Hepatocyte (in vitro differentiated cells): ENCODE measurements at regions not wholly inside any gene's neighbourhood (a gene's known extent, or its start where the extent isn't known, plus 50 kb on each side); places are given as distances from the start of the nearest gene placed in this dataset.

Source experiments
- DNase-seq: peaks from one replicate; pipeline ENCODE4 v3.0.0-alpha.2; 2016; ENCODE audit warnings: low spot score
- H2AFZ ChIP-seq: fragments of 200-600 bp; sonication (generic); 2 replicates; pipeline ENCODE4 v1.6.0; 2016; ENCODE audit warnings: antibody characterized with exemption, mild to moderate bottlenecking
- H3K27ac ChIP-seq: fragments of 200-600 bp; sonication (generic); 2 replicates; pipeline ENCODE4 v1.5.1; 2016; ENCODE audit warnings: mild to moderate bottlenecking
- H3K27me3 ChIP-seq: fragments of 200-600 bp; sonication (generic); 2 replicates; pipeline ENCODE4 v1.6.1; 2016
- H3K36me3 ChIP-seq: fragments of 200-600 bp; sonication (generic); replicated peaks from 2 replicates; pipeline ENCODE4 v1.5.1; 2016; ENCODE audit warnings: low read depth; ENCODE audit not compliant: insufficient read depth
- H3K4me1 ChIP-seq: fragments of 200-600 bp; sonication (generic); 2 replicates; pipeline ENCODE4 v1.5.1; 2016; ENCODE audit warnings: mild to moderate bottlenecking, moderate library complexity; ENCODE audit not compliant: insufficient read depth
- H3K4me2 ChIP-seq: fragments of 200-600 bp; sonication (generic); 2 replicates; pipeline ENCODE4 v1.6.0; 2016
- H3K4me3 ChIP-seq: fragments of 200-600 bp; sonication (generic); 2 replicates; pipeline ENCODE4 v1.5.1; 2016; ENCODE audit warnings: mild to moderate bottlenecking
- H3K79me2 ChIP-seq: fragments of 200-600 bp; sonication (generic); 2 replicates; pipeline ENCODE4 v1.6.0; 2017; ENCODE audit warnings: mild to moderate bottlenecking
- H3K9me2 ChIP-seq: fragments of 200-600 bp; sonication (generic); replicated peaks from 2 replicates; pipeline ENCODE4 v1.6.0; 2017; ENCODE audit warnings: mild to moderate bottlenecking; ENCODE audit not compliant: insufficient read depth
- H3K9me3 ChIP-seq: fragments of 200-600 bp; sonication (generic); 2 replicates; pipeline ENCODE4 v1.5.1; 2016; ENCODE audit warnings: low read depth, mild to moderate bottlenecking
- H4K20me1 ChIP-seq: fragments of 200-600 bp; sonication (generic); 2 replicates; pipeline ENCODE4 v1.6.0; 2016; ENCODE audit warnings: mild to moderate bottlenecking; ENCODE audit not compliant: insufficient read depth, poor library complexity, severe bottlenecking
- EZH2 ChIP-seq: fragments of 200-600 bp; sonication (generic); IDR thresholded peaks from 2 replicates; pipeline ENCODE4 v1.6.1; 2016; ENCODE audit warnings: antibody characterized with exemption, mild to moderate bottlenecking, borderline replicate concordance
- EZH2phosphoT487 ChIP-seq: fragments of 200-600 bp; sonication (generic); IDR thresholded peaks from one replicate; pipeline ENCODE4 v1.6.1; 2018; ENCODE audit warnings: antibody characterized with exemption, mild to moderate bottlenecking, low read depth, moderate library complexity; ENCODE audit not compliant: unreplicated experiment, severe bottlenecking
- WGBS: methylation state at CpG from one replicate; pipeline ENCODE4 v1.1.6; 2016; ENCODE audit warnings: low lambda C conversion rate; ENCODE audit errors: missing lambda C conversion rate; 5-methylcytosine and 5-hydroxymethylcytosine counted together
- TF ChIP-seq, protein P1 (sequence below): fragments of 200-600 bp; sonication (generic); IDR thresholded peaks from 2 replicates; pipeline ENCODE4 v1.5.1; 2016; ENCODE audit warnings: antibody characterized with exemption, mild to moderate bottlenecking; ENCODE audit not compliant: poor library complexity

DNA sequence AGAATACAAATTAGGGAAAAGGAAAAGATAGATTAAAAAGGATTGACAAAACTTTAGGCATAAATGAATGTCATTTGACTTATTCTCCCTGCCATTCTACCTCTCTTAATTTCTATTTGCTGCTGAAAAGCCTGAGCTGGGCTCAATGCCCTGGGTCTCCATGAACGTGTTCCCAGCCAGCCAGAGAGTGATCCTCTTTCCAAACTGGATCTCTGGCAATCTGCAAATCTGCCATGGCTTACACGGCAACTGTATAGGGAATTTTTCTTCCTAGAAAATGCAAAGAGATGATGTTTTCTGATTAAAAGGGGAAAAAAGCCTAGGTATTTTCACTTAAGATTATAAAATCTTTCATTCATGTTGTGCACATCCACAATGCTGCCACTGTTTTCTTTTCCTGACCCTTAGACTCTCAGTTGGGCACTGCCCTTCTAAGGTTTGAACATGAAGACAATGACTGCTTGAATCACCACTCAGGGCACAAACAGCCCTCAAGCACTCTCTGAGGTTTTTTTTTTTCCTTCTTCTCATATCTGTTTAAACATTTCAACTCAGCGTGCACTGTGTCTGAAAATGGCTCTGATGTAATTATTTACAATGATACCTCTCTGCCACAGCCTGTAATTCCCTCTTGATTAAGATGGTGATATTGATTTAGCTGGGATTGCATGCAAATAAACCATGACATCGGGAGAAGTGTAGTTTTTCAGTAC is 60.3 kb downstream of the DACT1 start:
- TF ChIP-seq, protein P1, sequence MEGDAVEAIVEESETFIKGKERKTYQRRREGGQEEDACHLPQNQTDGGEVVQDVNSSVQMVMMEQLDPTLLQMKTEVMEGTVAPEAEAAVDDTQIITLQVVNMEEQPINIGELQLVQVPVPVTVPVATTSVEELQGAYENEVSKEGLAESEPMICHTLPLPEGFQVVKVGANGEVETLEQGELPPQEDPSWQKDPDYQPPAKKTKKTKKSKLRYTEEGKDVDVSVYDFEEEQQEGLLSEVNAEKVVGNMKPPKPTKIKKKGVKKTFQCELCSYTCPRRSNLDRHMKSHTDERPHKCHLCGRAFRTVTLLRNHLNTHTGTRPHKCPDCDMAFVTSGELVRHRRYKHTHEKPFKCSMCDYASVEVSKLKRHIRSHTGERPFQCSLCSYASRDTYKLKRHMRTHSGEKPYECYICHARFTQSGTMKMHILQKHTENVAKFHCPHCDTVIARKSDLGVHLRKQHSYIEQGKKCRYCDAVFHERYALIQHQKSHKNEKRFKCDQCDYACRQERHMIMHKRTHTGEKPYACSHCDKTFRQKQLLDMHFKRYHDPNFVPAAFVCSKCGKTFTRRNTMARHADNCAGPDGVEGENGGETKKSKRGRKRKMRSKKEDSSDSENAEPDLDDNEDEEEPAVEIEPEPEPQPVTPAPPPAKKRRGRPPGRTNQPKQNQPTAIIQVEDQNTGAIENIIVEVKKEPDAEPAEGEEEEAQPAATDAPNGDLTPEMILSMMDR = no peak
- TF ChIP-seq EZH2phosphoT487 (no peak), EZH2 (no peak)
- Histone ChIP-seq H3K9me3 (no peaks in the 10 kb centered on the region), H3K9me2 (no peaks in the 10 kb centered on the region), H3K4me2 (no peak overlapping the region), H3K27ac (no peak overlapping the region), H2AFZ (no peak overlapping the region), H3K4me1 (no peaks in the 10 kb centered on the region), H4K20me1 (no peaks in the 10 kb centered on the region), H3K4me3 (no peak overlapping the region), H3K79me2 (no peaks in the 10 kb centered on the region), H3K36me3 (no peaks in the 10 kb centered on the region), H3K27me3 (no peaks in the 10 kb centered on the region)
- no peak for DNase-seq
- WGBS = 55% methylated on average over 4 of the region's 4 CpGs

DNA sequence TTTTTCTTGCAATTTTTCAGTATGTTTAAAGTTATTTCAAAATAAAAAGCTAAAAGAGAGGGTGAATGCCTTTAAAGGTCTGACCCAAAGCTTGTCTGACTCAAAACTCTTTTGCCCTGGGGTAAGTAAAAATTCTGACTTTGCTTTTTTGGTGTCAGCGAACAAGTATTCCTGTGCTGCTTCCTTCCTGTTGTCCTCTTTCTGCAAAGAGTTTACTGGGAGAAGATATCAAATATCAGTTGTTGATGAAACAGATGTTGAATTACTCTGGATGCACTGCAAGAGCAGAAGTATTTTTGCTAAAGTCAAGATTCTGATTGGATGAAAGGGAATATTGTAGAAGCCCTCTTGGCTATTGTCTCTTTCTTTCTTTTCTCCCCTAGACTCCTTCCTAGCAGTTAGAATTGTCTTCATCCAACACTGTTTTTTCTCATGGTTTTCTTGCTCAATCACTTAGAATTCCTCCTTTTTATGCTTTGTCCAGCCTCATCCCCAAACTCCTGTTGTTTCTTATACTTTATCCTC is 62.0 kb downstream of the DACT1 start:
- Histone ChIP-seq H3K4me2 (no peak overlapping the region), H2AFZ (no peak overlapping the region), H3K4me3 (no peak overlapping the region), H4K20me1 (no peaks in the 10 kb centered on the region), H3K27me3 (no peaks in the 10 kb centered on the region), H3K9me3 (no peaks in the 10 kb centered on the region), H3K9me2 (no peaks in the 10 kb centered on the region), H3K79me2 (no peaks in the 10 kb centered on the region), H3K27ac (no peak overlapping the region), H3K36me3 (no peaks in the 10 kb centered on the region), H3K4me1 (no peaks in the 10 kb centered on the region)
- no peak for DNase-seq
- no peak for TF ChIP-seq EZH2
- TF ChIP-seq EZH2phosphoT487 = no peak
- TF ChIP-seq, protein P1 = no peak
- WGBS = 52% methylated on average over 1 of the region's 1 CpG

DNA sequence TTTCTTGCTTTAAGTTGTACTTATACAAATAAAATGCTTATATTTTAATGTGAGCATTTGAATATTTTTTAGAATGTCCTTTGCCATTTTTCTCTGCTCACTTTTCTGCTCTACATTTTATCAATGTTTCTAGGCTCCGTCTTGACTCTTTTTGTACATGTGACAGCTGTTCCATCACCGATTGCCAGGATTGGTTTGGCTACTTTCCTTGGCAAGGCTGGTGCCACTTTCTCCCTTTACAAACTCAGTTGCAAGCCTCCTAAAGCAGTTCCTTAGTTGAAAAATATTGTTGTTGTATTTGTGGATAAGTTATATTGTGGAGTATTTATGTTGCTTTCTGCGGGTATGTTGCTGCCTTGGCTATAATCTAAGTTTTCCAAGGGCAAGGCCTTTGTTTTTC is 63.4 kb downstream of the DACT1 start:
- Histone ChIP-seq H3K9me3 (no peaks in the 10 kb centered on the region), H4K20me1 (no peaks in the 10 kb centered on the region), H3K27ac (no peak overlapping the region), H3K79me2 (no peaks in the 10 kb centered on the region), H3K4me3 (no peak overlapping the region), H3K4me1 (no peaks in the 10 kb centered on the region), H2AFZ (no peak overlapping the region), H3K27me3 (no peaks in the 10 kb centered on the region), H3K36me3 (no peaks in the 10 kb centered on the region), H3K9me2 (no peaks in the 10 kb centered on the region), H3K4me2 (no peak overlapping the region)
- DNase-seq = no peak
- WGBS = 97% methylated on average over 3 of the region's 3 CpGs
- TF ChIP-seq EZH2phosphoT487 (no peak), EZH2 (no peak)
- TF ChIP-seq, protein P1 = no peak

DNA sequence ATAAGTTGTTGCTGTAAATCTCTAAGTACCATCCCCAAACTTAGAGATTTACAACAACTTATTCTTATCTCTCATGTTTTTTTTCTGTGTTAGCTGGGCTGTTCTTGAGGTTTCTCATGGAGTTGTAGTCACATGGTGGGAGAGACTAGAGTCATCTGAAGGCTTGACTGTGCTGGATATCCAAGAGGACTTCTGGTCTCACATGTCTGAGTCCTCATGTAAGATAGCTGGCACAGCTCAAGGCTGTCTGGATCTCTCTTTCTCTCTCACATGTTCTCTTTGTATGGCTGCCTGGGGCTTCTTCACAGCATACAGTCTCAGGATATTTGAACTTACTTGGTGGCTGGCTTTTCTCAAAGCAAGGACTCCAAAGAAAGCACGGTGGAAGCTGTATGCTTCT is 63.8 kb downstream of the DACT1 start:
- DNase-seq = no peak
- no peak overlapping the region for H2AFZ ChIP-seq
- TF ChIP-seq EZH2phosphoT487 (no peak), EZH2 (no peak)
- TF ChIP-seq, protein P1 = no peak

More for the DNA sequence above, 63.8 kb downstream of the DACT1 start:
- Histone ChIP-seq H3K4me1 (no peaks in the 10 kb centered on the region), H3K9me3 (no peaks in the 10 kb centered on the region), H3K4me2 (no peak overlapping the region), H3K4me3 (no peak overlapping the region), H3K27ac (no peak overlapping the region), H3K79me2 (no peaks in the 10 kb centered on the region), H3K9me2 (no peaks in the 10 kb centered on the region), H3K36me3 (no peaks in the 10 kb centered on the region), H4K20me1 (no peaks in the 10 kb centered on the region), H3K27me3 (no peaks in the 10 kb centered on the region)
- 74% methylated on average over 1 of the region's 1 CpG for WGBS
